ENCODE measurements at regions not wholly inside any gene's neighbourhood (a gene's known extent, or its start where the extent isn't known, plus 50 kb on each side); places are given as distances from the start of the nearest gene placed in this dataset.

DNA sequence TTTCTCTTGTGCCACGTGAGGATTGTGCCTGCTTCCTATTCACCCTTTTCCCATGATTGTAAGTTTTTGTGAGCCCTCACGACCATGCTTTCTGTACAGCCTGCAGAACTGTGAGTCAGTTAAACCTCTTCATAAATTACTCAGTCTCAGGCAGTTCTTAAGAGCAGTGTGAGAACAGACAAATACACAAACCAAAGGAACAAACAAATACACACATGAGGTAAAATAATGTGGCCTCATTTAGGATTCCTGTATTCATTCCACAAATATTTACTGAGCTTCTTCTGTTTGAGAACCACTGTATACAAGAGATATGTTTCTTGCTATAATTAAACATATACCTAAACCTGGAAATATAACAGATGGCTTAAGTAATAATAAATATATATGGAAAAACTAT is 760.3 kb downstream of the CDH9 start:
- 26 to 28% methylated on average over 2 of the region's 2 CpGs for WGBS, 2 donors (ENCODE audit: low coverage in 1 of 2)
- intact Hi-C loops (cut with DNase I; ENCODE audit: low total_unique reads) (no loop called here), in situ Hi-C loops (cut with MboI; ENCODE audit: low pct_ligation_motif_present in 1 of 4, low pct_unique_long_range_greater_than_20kb in 1 of 4, low sequenced_read_pairs in 3 of 4) (no loop called here)
- H3K36me3 ChIP-seq, result no peaks in the 10 kb centered on the region
- DNase-seq, result no peak
- TF ChIP-seq POLR2A (IDR thresholded peaks at IDR 0.05) (no peak), EP300 (IDR thresholded peaks at IDR 0.05; ENCODE audit: low read depth) (no peak), POLR2AphosphoS5 (IDR thresholded peaks at IDR 0.05) (no peak)
- TF ChIP-seq, protein P1, sequence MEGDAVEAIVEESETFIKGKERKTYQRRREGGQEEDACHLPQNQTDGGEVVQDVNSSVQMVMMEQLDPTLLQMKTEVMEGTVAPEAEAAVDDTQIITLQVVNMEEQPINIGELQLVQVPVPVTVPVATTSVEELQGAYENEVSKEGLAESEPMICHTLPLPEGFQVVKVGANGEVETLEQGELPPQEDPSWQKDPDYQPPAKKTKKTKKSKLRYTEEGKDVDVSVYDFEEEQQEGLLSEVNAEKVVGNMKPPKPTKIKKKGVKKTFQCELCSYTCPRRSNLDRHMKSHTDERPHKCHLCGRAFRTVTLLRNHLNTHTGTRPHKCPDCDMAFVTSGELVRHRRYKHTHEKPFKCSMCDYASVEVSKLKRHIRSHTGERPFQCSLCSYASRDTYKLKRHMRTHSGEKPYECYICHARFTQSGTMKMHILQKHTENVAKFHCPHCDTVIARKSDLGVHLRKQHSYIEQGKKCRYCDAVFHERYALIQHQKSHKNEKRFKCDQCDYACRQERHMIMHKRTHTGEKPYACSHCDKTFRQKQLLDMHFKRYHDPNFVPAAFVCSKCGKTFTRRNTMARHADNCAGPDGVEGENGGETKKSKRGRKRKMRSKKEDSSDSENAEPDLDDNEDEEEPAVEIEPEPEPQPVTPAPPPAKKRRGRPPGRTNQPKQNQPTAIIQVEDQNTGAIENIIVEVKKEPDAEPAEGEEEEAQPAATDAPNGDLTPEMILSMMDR (IDR thresholded peaks at IDR 0.05), result no peak
- H3K27me3 ChIP-seq, result no peaks in the 10 kb centered on the region
- no peak overlapping the region for H3K27ac ChIP-seq
- H3K4me1 ChIP-seq, result no peaks in the 10 kb centered on the region
- no peak overlapping the region for H3K4me3 ChIP-seq
- no peaks in the 10 kb centered on the region for H3K9me3 ChIP-seq

DNA sequence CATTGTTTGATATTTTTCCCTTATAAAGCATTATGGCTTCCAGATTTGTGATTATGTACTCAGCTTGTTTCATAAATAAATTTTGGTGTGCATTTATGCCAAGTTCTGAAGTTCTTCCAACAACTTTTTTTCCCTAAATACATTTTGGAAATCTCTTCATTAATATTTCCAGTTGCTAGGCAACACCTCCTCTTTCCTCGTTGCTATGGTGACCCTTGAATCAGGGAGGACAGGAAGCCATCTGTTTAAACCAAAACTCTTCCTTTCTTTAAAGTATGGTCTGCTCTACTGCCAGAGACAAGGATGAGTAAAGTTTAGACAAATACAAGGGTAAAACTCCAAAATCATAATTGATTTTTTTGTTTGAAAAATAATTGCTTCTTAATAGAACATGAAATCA is 779.3 kb downstream of the CDH9 start:
- DNase-seq, result no peak
- Histone ChIP-seq H3K27ac (no peak overlapping the region), H3K9me3 (peaks cover 2 to 10% of the 10 kb centered on the region in 2 donors), H3K4me3 (no peak overlapping the region), H3K36me3 (no peaks in the 10 kb centered on the region), H3K4me1 (no peaks in the 10 kb centered on the region), H3K27me3 (no peaks in the 10 kb centered on the region)
- TF ChIP-seq POLR2AphosphoS5 (IDR thresholded peaks at IDR 0.05) (no peak), POLR2A (IDR thresholded peaks at IDR 0.05) (no peak), EP300 (IDR thresholded peaks at IDR 0.05; ENCODE audit: low read depth) (no peak)
- TF ChIP-seq, protein P1 (IDR thresholded peaks at IDR 0.05), result no peak
- WGBS, 2 donors (ENCODE audit: low coverage in 1 of 2), result 31 to 33% methylated on average over 1 of the region's 1 CpG
- in situ Hi-C loops (cut with MboI; ENCODE audit: low pct_ligation_motif_present in 1 of 4, low pct_unique_long_range_greater_than_20kb in 1 of 4, low sequenced_read_pairs in 3 of 4) (no loop called here), intact Hi-C loops (cut with DNase I; ENCODE audit: low total_unique reads) (no loop called here)

DNA sequence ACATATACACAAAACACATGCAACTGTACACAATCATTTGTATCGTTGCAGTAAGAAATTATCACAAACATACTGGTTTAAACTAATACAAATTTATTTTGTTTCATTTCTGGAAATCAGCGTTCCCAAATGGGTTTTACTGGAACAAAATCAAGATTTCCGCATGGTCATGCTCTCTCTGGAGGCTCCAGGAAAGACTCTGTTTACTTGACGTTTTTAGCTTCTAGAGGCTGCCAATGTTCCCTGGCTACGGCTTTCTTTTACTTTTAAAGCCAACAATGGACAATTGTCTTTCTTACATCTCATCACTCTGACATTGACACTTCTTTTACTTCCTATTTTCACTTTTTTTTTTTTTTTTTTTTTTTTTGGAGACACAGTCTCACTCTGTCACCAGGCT is 793.1 kb downstream of the CDH9 start:
- in situ Hi-C loops (cut with MboI; ENCODE audit: low pct_ligation_motif_present in 1 of 4, low pct_unique_long_range_greater_than_20kb in 1 of 4, low sequenced_read_pairs in 3 of 4) (no loop called here), intact Hi-C loops (cut with DNase I; ENCODE audit: low total_unique reads) (no loop called here)
- no peaks in the 10 kb centered on the region for H3K27me3 ChIP-seq
- no peak overlapping the region for H3K4me3 ChIP-seq
- no peaks in the 10 kb centered on the region for H3K4me1 ChIP-seq
- DNase-seq, result no peak
- WGBS, 2 donors (ENCODE audit: low coverage in 1 of 2), result 65 to 85% methylated on average over 5 of the region's 5 CpGs
- no peak overlapping the region for H3K27ac ChIP-seq
- no peaks in the 10 kb centered on the region for H3K9me3 ChIP-seq
- TF ChIP-seq, protein P1 (IDR thresholded peaks at IDR 0.05), result no peak
- TF ChIP-seq EP300 (IDR thresholded peaks at IDR 0.05; ENCODE audit: low read depth), result no peak
- TF ChIP-seq POLR2AphosphoS5 (IDR thresholded peaks at IDR 0.05), result no peak
- no peak for TF ChIP-seq POLR2A (IDR thresholded peaks at IDR 0.05)
- H3K36me3 ChIP-seq, result no peaks in the 10 kb centered on the region

DNA sequence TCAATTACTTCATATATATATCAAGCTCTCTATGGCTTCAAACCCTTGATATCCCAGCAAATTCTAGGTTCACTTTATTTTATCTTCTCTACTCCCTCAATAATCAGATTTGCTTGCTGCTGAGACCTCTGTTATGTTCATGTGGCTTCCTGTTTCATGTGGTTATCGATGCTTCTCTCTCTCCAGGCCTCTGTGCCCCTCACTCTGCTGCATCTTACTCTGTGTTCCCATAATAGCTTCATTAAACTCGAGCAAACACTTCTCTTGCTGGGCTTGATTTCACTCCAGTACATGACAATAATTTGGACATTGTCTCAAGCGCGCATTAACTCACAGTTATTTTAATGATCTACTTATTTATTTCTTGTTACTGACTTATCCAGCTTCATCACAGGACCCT is 798.8 kb downstream of the CDH9 start:
- DNase-seq, result no peak
- in situ Hi-C loops (cut with MboI; ENCODE audit: low pct_ligation_motif_present in 1 of 4, low pct_unique_long_range_greater_than_20kb in 1 of 4, low sequenced_read_pairs in 3 of 4) (no loop called here), intact Hi-C loops (cut with DNase I; ENCODE audit: low total_unique reads) (no loop called here)
- no peaks in the 10 kb centered on the region for H3K27me3 ChIP-seq
- H3K4me1 ChIP-seq, result no peaks in the 10 kb centered on the region
- H3K9me3 ChIP-seq, result peaks cover 0 to 5% of the 10 kb centered on the region in 2 donors
- H3K36me3 ChIP-seq, result no peaks in the 10 kb centered on the region
- no peak overlapping the region for H3K27ac ChIP-seq
- no peak for TF ChIP-seq POLR2AphosphoS5 (IDR thresholded peaks at IDR 0.05)
- TF ChIP-seq, protein P1 (IDR thresholded peaks at IDR 0.05), result no peak
- TF ChIP-seq EP300 (IDR thresholded peaks at IDR 0.05; ENCODE audit: low read depth), result no peak
- no peak for TF ChIP-seq POLR2A (IDR thresholded peaks at IDR 0.05)
- no peak overlapping the region for H3K4me3 ChIP-seq
- WGBS, 2 donors (ENCODE audit: low coverage in 1 of 2), result 68 to 77% methylated on average over 4 of the region's 4 CpGs
